MM.1S (cell line): ENCODE measurements at regions not wholly inside any gene's neighbourhood (a gene's known extent, or its start where the extent isn't known, plus 50 kb on each side); places are given as distances from the start of the nearest gene placed in this dataset.

Source experiments
- DNase-seq: peaks from one replicate; pipeline ENCODE4 v3.0.0-alpha.2; 2015
- H2AFZ ChIP-seq: fragments of 300-600 bp; sonication (generic); 2 replicates; pipeline ENCODE4 v1.6.0; 2016; ENCODE audit warnings: antibody characterized with exemption, low read length
- H3F3A ChIP-seq: fragments of 300-600 bp; sonication (generic); 2 replicates; pipeline ENCODE4 v1.6.1; 2016; ENCODE audit warnings: mild to moderate bottlenecking, antibody characterized with exemption, low read length, moderate library complexity, mixed read lengths; ENCODE audit not compliant: insufficient read depth
- H3K27ac ChIP-seq: fragments of 300-600 bp; sonication (generic); 2 replicates; pipeline ENCODE4 v1.5.1; 2016; ENCODE audit warnings: mild to moderate bottlenecking, low read length
- H3K27me3 ChIP-seq: fragments of 300-600 bp; sonication (generic); replicated peaks from 2 replicates; pipeline ENCODE4 v1.6.0; 2016; ENCODE audit warnings: low read length; ENCODE audit not compliant: insufficient read depth
- H3K36me3 ChIP-seq: fragments of 300-600 bp; sonication (generic); replicated peaks from 2 replicates; pipeline ENCODE4 v1.6.1; 2016; ENCODE audit warnings: mild to moderate bottlenecking, low read length, mixed read lengths; ENCODE audit not compliant: insufficient read depth
- H3K4me1 ChIP-seq: fragments of 300-600 bp; sonication (generic); 2 replicates; pipeline ENCODE4 v1.6.1; 2016; ENCODE audit warnings: low read length, mixed read lengths
- H3K4me2 ChIP-seq: fragments of 300-600 bp; sonication (generic); 2 replicates; pipeline ENCODE4 v1.6.0; 2016; ENCODE audit warnings: low read depth, low read length
- H3K4me3 ChIP-seq: fragments of 300-600 bp; sonication (generic); 2 replicates; pipeline ENCODE4 v1.5.1; 2016; ENCODE audit warnings: low read length, mixed read lengths
- H3K79me2 ChIP-seq: fragments of 300-600 bp; sonication (generic); 2 replicates; pipeline ENCODE4 v1.6.1; 2016; ENCODE audit warnings: mixed run types, low read length, mixed read lengths
- H3K9ac ChIP-seq: fragments of 300-600 bp; sonication (generic); 2 replicates; pipeline ENCODE4 v1.6.1; 2016; ENCODE audit warnings: low read length, mixed read lengths
- H3K9me2 ChIP-seq: fragments of 300-600 bp; sonication (generic); replicated peaks from 2 replicates; pipeline ENCODE4 v1.6.1; 2016; ENCODE audit warnings: mild to moderate bottlenecking, low read length, mixed read lengths; ENCODE audit not compliant: insufficient read depth
- H3K9me3 ChIP-seq: fragments of 300-600 bp; sonication (generic); replicated peaks from 2 replicates; pipeline ENCODE4 v1.6.1; 2016; ENCODE audit warnings: mild to moderate bottlenecking, low read length, mixed read lengths; ENCODE audit not compliant: insufficient read depth
- H4K20me1 ChIP-seq: fragments of 300-600 bp; sonication (generic); 2 replicates; pipeline ENCODE4 v1.6.1; 2016; ENCODE audit warnings: mild to moderate bottlenecking, low read length, moderate library complexity, mixed read lengths; ENCODE audit not compliant: insufficient read depth
- CTCF ChIP-seq: fragments of 300-600 bp; sonication (generic); IDR thresholded peaks from 2 replicates; pipeline ENCODE4 v1.5.1; 2016; ENCODE audit warnings: antibody characterized with exemption, low read length, mixed read lengths
- EZH2 ChIP-seq: fragments of 300-600 bp; sonication (generic); optimal IDR thresholded peaks from 2 replicates; pipeline ENCODE3; 2017; ENCODE audit warnings: low read depth, mild to moderate bottlenecking, antibody characterized with exemption, low read length, mixed read lengths
- EZH2phosphoT487 ChIP-seq: fragments of 300-600 bp; sonication (generic); IDR thresholded peaks from 2 replicates; pipeline ENCODE4 v1.6.1; 2018; ENCODE audit warnings: antibody characterized with exemption, low read length

DNA sequence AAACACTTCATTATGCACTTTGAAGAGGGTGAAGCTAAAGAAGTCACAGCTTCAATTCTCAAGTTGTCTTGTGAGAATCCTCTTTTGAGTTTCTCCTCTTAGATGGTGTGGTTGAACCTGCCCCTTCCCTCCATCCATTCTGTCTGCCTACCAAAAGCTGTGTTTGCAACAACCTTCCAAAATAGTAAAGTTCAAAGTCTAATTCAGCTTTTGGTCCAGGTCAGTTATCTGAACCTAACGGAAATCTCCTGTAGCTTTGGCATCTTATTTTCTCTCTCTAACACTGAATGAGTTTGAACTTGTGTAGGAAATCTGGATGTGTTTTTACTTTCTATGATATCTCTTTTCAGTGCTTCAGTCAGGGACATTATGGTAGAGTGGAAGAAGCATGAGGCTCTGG, 201.7 kb upstream of the AR start:
- no peak overlapping the region for H2AFZ ChIP-seq
- no peak overlapping the region for H3K9ac ChIP-seq
- H3K27ac ChIP-seq, result no peak overlapping the region
- H3K9me2 ChIP-seq, result no peaks in the 10 kb centered on the region
- no peak overlapping the region for H3K4me3 ChIP-seq
- H3K27me3 ChIP-seq, result no peaks in the 10 kb centered on the region
- no peak for TF ChIP-seq EZH2
- H3K4me2 ChIP-seq, result no peak overlapping the region
- no peaks in the 10 kb centered on the region for H3F3A ChIP-seq
- H3K36me3 ChIP-seq, result no peaks in the 10 kb centered on the region
- H3K4me1 ChIP-seq, result no peaks in the 10 kb centered on the region
- H3K79me2 ChIP-seq, result no peaks in the 10 kb centered on the region
- no peaks in the 10 kb centered on the region for H3K9me3 ChIP-seq
- H4K20me1 ChIP-seq, result no peaks in the 10 kb centered on the region
- DNase-seq, result no peak

DNA sequence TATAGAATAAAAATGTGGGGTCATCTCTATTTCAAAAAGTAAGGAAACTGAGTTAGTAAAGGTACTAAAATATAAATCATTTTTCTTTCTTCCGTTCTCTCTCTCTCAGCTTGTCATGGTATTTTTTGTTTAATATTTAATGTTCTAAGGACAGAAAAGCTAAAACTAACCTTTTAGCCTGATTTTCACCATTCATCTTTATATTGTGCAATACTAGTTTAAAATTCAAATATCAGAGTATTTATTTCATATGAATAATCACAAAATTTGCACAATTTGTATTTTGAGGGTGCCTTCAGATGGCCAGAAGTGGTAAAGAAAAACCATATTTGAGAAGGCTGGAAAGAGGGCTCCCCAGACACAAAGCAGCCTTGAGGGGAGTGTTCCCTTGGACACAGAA, 197.6 kb upstream of the AR start:
- no peaks in the 10 kb centered on the region for H3K36me3 ChIP-seq
- H3K4me2 ChIP-seq, result no peak overlapping the region
- no peaks in the 10 kb centered on the region for H3K9me2 ChIP-seq
- no peaks in the 10 kb centered on the region for H3K9me3 ChIP-seq
- TF ChIP-seq CTCF (no peak), EZH2phosphoT487 (no peak), EZH2 (no peak)
- no peaks in the 10 kb centered on the region for H3K79me2 ChIP-seq
- no peaks in the 10 kb centered on the region for H3K27me3 ChIP-seq
- no peak overlapping the region for H3K27ac ChIP-seq
- no peaks in the 10 kb centered on the region for H4K20me1 ChIP-seq
- no peak overlapping the region for H3K9ac ChIP-seq
- DNase-seq, result no peak
- no peak overlapping the region for H3K4me3 ChIP-seq
- H3F3A ChIP-seq, result no peaks in the 10 kb centered on the region
- H3K4me1 ChIP-seq, result no peaks in the 10 kb centered on the region
- H2AFZ ChIP-seq, result no peak overlapping the region

DNA sequence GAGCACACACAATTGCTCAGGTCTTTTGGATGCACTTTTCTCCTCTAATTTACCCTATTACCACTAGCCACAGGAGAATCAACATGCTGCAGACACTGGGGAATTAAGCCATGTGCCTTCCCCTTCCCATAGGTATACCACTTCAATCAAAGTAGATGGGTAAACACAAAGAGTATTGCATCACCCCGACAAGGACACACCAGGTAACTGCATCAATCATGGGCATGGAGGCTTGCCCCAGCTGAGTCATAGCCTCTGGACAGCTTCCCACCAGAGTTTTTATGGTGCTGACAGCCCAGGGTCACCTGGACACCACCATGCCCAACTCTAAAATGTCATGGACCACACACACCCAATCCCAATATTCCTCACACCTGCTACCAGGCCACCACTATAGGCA, 197.2 kb upstream of the AR start:
- H3K4me2 ChIP-seq, result no peak overlapping the region
- H3K36me3 ChIP-seq, result no peaks in the 10 kb centered on the region
- H3F3A ChIP-seq, result no peaks in the 10 kb centered on the region
- no peak overlapping the region for H3K27ac ChIP-seq
- no peak overlapping the region for H3K4me3 ChIP-seq
- no peaks in the 10 kb centered on the region for H3K27me3 ChIP-seq
- no peaks in the 10 kb centered on the region for H3K79me2 ChIP-seq
- no peak overlapping the region for H3K9ac ChIP-seq
- H2AFZ ChIP-seq, result no peak overlapping the region
- H3K9me3 ChIP-seq, result no peaks in the 10 kb centered on the region
- DNase-seq, result no peak
- H4K20me1 ChIP-seq, result no peaks in the 10 kb centered on the region
- no peaks in the 10 kb centered on the region for H3K9me2 ChIP-seq
- TF ChIP-seq EZH2phosphoT487, result no peak
- H3K4me1 ChIP-seq, result no peaks in the 10 kb centered on the region

DNA sequence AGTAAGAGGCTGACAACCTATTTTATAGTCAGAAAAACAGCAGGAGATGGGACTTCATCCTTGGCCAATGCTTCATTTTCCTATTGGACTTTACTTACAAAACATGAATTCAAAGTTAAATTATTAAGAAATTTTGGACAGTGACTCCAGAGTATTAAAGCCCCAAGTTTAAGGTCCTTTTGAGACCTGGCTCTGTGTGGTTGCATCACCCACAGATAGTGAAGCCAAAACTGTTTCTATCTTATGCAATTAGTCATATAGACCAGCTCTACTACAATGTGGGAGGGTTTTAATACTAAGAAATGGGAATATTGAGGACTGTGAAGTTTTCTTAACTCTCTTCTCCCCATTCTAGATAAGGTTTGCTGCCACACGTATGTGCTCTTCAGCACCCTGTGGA, 196.7 kb upstream of the AR start:
- Histone ChIP-seq H3K4me1 (no peaks in the 10 kb centered on the region), H3K27me3 (no peaks in the 10 kb centered on the region), H3K79me2 (no peaks in the 10 kb centered on the region), H2AFZ (no peak overlapping the region), H3K4me2 (no peak overlapping the region), H3K9me3 (no peaks in the 10 kb centered on the region), H3F3A (no peaks in the 10 kb centered on the region), H4K20me1 (no peaks in the 10 kb centered on the region), H3K4me3 (no peak overlapping the region), H3K27ac (no peak overlapping the region), H3K9ac (no peak overlapping the region), H3K36me3 (no peaks in the 10 kb centered on the region), H3K9me2 (no peaks in the 10 kb centered on the region)
- no peak for DNase-seq
- TF ChIP-seq CTCF, result no peak
- TF ChIP-seq EZH2, result no peak
- TF ChIP-seq EZH2phosphoT487, result no peak
